ENCODE measurements at regions not wholly inside any gene's neighbourhood (a gene's known extent, or its start where the extent isn't known, plus 50 kb on each side); places are given as distances from the start of the nearest gene placed in this dataset.

DNA sequence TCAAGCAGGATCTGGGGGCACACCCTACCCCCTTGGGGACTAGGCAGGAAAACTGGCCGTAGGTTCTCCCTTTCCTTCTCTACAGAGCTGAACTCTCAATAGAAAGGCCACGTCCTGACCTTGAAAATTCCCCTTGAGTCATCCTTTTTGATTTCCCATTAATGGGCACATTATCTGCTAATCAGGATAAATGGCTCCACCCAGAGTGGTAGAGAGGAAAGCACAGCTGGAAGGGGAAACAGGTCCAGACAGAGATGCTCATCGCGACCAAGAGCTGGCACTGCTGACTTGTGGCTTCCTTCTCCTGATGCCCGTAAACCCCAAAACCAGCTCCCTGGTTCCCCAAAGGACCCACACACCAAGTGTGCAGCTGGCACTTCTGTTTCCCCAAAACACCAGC, 206.5 kb upstream of the CDH5 start:
- DNase-seq: no peak
- H3K4me2 ChIP-seq (replicated peaks; ENCODE audit: low read depth, low read length, poor library complexity, severe bottlenecking): no peak overlapping the region
- Mint-ChIP-seq H3K4me1 (no peaks in the 10 kb centered on the region), H3K27ac (no peak overlapping the region), H3K9me3 (ENCODE audit: insufficient read depth) (no peaks in the 10 kb centered on the region), H3K4me3 (no peak overlapping the region), H3K27me3 (peaks cover 18% of the 10 kb centered on the region)
- ATAC-seq (ENCODE audit: low read depth): no peak
- H3K4me1 ChIP-seq (ENCODE audit: control insufficient read depth in 2 of 2, insufficient read depth in 2 of 2, low read length in 2 of 2): no peaks in the 10 kb centered on the region
- CTCF ChIA-PET: no interaction called here
- TF ChIP-seq, protein P1, sequence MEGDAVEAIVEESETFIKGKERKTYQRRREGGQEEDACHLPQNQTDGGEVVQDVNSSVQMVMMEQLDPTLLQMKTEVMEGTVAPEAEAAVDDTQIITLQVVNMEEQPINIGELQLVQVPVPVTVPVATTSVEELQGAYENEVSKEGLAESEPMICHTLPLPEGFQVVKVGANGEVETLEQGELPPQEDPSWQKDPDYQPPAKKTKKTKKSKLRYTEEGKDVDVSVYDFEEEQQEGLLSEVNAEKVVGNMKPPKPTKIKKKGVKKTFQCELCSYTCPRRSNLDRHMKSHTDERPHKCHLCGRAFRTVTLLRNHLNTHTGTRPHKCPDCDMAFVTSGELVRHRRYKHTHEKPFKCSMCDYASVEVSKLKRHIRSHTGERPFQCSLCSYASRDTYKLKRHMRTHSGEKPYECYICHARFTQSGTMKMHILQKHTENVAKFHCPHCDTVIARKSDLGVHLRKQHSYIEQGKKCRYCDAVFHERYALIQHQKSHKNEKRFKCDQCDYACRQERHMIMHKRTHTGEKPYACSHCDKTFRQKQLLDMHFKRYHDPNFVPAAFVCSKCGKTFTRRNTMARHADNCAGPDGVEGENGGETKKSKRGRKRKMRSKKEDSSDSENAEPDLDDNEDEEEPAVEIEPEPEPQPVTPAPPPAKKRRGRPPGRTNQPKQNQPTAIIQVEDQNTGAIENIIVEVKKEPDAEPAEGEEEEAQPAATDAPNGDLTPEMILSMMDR (IDR thresholded peaks at IDR 0.05): no peak
- TF ChIP-seq EZH2 (IDR thresholded peaks at IDR 0.05; ENCODE audit: borderline replicate concordance, insufficient read depth, low read depth, low read length, poor library complexity, severe bottlenecking): no peak
- no peak overlapping the region for H3K4me3 ChIP-seq (ENCODE audit: control extremely low read depth in 1 of 5, extremely low read depth in 1 of 5, insufficient read depth in 1 of 5, low read depth in 2 of 5, low read length in 4 of 5)
- no peak overlapping the region for H2AFZ ChIP-seq (ENCODE audit: insufficient read depth, low read depth, low read length, poor library complexity, severe bottlenecking)
- 100% methylated on average over 3 of the region's 5 CpGs for WGBS (ENCODE audit: insufficient coverage)
- H3K27me3 ChIP-seq (replicated peaks in 1 of 4; ENCODE audit: control extremely low read depth in 1 of 4, control insufficient read depth in 3 of 4, insufficient read depth in 4 of 4, low read length in 3 of 4): no peaks in the 10 kb centered on the region
- H3K27ac ChIP-seq (ENCODE audit: low read length in 2 of 2): no peak overlapping the region
- no peaks in the 10 kb centered on the region for H3K9me3 ChIP-seq (ENCODE audit: control extremely low read depth in 1 of 3, control insufficient read depth in 2 of 3, insufficient read depth in 1 of 3, low read length in 2 of 3)
- POLR2A ChIA-PET: no interaction called here
- H4K20me1 ChIP-seq (ENCODE audit: control insufficient read depth, insufficient read depth, low read length, poor library complexity, severe bottlenecking): no peaks in the 10 kb centered on the region
- no peaks in the 10 kb centered on the region for H3K79me2 ChIP-seq (ENCODE audit: control insufficient read depth, insufficient read depth, low read length)
- H3K9ac ChIP-seq (ENCODE audit: low read length): no peak overlapping the region
- intact Hi-C loops (cut with micrococcal nuclease): no loop called here
- no peaks in the 10 kb centered on the region for H3K36me3 ChIP-seq (replicated peaks in 1 of 2; ENCODE audit: control extremely low read depth in 1 of 2, control insufficient read depth in 1 of 2, extremely low read depth in 1 of 2, insufficient read depth in 2 of 2, low read length in 1 of 2)

DNA sequence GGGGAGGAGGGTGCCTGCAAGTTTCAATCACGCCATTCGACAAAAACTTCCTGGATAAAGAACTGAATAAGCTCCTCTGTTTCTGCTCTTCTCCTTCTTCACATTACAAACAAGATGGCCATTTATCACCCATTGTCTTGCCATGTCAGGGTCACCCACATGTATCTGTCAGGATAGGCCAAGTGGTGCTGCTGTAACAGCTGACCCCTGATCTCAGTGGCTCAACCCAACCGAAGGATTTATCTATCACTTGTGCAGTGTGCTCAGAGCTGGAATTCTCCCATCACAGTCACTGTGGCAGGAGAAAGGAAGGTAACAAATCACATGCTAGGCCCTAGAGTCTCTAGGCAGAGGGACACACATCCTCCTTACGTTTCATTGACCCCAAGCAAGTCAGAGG, 210.0 kb upstream of the CDH5 start:
- WGBS (ENCODE audit: insufficient coverage): 100% methylated on average over 1 of the region's 4 CpGs
- no peak for DNase-seq
- Mint-ChIP-seq H3K9me3 (ENCODE audit: insufficient read depth) (no peaks in the 10 kb centered on the region), H3K4me1 (no peaks in the 10 kb centered on the region), H3K4me3 (no peak overlapping the region), H3K27me3 (peaks cover 7% of the 10 kb centered on the region), H3K27ac (no peak overlapping the region)
- POLR2A ChIA-PET: no interaction called here
- Histone ChIP-seq H3K4me2 (replicated peaks; ENCODE audit: low read depth, low read length, poor library complexity, severe bottlenecking) (no peak overlapping the region), H3K27me3 (replicated peaks in 1 of 4; ENCODE audit: control extremely low read depth in 1 of 4, control insufficient read depth in 3 of 4, insufficient read depth in 4 of 4, low read length in 3 of 4) (no peaks in the 10 kb centered on the region), H3K9ac (ENCODE audit: low read length) (no peak overlapping the region), H3K4me1 (ENCODE audit: control insufficient read depth in 2 of 2, insufficient read depth in 2 of 2, low read length in 2 of 2) (no peaks in the 10 kb centered on the region), H3K27ac (ENCODE audit: low read length in 2 of 2) (no peak overlapping the region), H3K79me2 (ENCODE audit: control insufficient read depth, insufficient read depth, low read length) (no peaks in the 10 kb centered on the region), H2AFZ (ENCODE audit: insufficient read depth, low read depth, low read length, poor library complexity, severe bottlenecking) (no peak overlapping the region), H3K4me3 (ENCODE audit: control extremely low read depth in 1 of 5, extremely low read depth in 1 of 5, insufficient read depth in 1 of 5, low read depth in 2 of 5, low read length in 4 of 5) (no peak overlapping the region), H3K36me3 (replicated peaks in 1 of 2; ENCODE audit: control extremely low read depth in 1 of 2, control insufficient read depth in 1 of 2, extremely low read depth in 1 of 2, insufficient read depth in 2 of 2, low read length in 1 of 2) (no peaks in the 10 kb centered on the region), H3K9me3 (ENCODE audit: control extremely low read depth in 1 of 3, control insufficient read depth in 2 of 3, insufficient read depth in 1 of 3, low read length in 2 of 3) (no peaks in the 10 kb centered on the region), H4K20me1 (ENCODE audit: control insufficient read depth, insufficient read depth, low read length, poor library complexity, severe bottlenecking) (no peaks in the 10 kb centered on the region)
- no peak for ATAC-seq (ENCODE audit: low read depth)
- no peak for TF ChIP-seq EZH2 (IDR thresholded peaks at IDR 0.05; ENCODE audit: borderline replicate concordance, insufficient read depth, low read depth, low read length, poor library complexity, severe bottlenecking)
- TF ChIP-seq, protein P1 (IDR thresholded peaks at IDR 0.05): no peak
- CTCF ChIA-PET: no interaction called here
- intact Hi-C loops (cut with micrococcal nuclease): no loop called here
